NCI-H526 (cell line): ENCODE measurements at regions not wholly inside any gene's neighbourhood (a gene's known extent, or its start where the extent isn't known, plus 50 kb on each side); places are given as distances from the start of the nearest gene placed in this dataset.
A peak's percentile ranks its signal among the peaks of the same experiment; 100 is the strongest.
"Not testable (repeated sequence)": the region's sequence is repeated elsewhere in the genome, so short reads cannot be mapped to it uniquely, and the experiment has no call there.

Experiments used
- DNase-seq, 2 experiments: peaks; one replicate each; lab custom pipeline; 2025; lab: John Stamatoyannopoulos, UW

- peak in 1 of 2 experiments; percentile 3 for DNase-seq
Measured at GRCh38 chr18:14936313-14936712, 188.3 kb downstream of the ANKRD30B start.

GRCh38 chr18:14937271-14937670, 189.3 kb downstream of the ANKRD30B start:
- no peak for DNase-seq

GRCh38 chr18:14939141-14939540, 191.2 kb downstream of the ANKRD30B start:
- DNase-seq, result no peak

- not testable (repeated sequence) for DNase-seq
Measured at GRCh38 chr18:14940106-14940505, 192.1 kb downstream of the ANKRD30B start.

- DNase-seq, result no peak
Measured at GRCh38 chr18:14940735-14941134, 192.8 kb downstream of the ANKRD30B start.

GRCh38 chr18:14941256-14941655, 193.3 kb downstream of the ANKRD30B start:
- no peak for DNase-seq

- DNase-seq, result no peak
Measured at GRCh38 chr18:14941792-14942191, 193.8 kb downstream of the ANKRD30B start.

- DNase-seq, result no peak
Measured at GRCh38 chr18:14942275-14942674, 194.3 kb downstream of the ANKRD30B start.

GRCh38 chr18:14943486-14943885, 195.5 kb downstream of the ANKRD30B start:
- no peak for DNase-seq

GRCh38 chr18:14943967-14944636, 196.1 kb downstream of the ANKRD30B start:
- no peak for DNase-seq

- no peak for DNase-seq
Measured at GRCh38 chr18:14944838-14945237, 196.9 kb downstream of the ANKRD30B start.

GRCh38 chr18:14945286-14945685, 197.3 kb downstream of the ANKRD30B start:
- DNase-seq, result no peak

GRCh38 chr18:14945984-14946383, 198.0 kb downstream of the ANKRD30B start:
- no peak for DNase-seq

- DNase-seq, result not testable (repeated sequence)
Measured at GRCh38 chr18:14946741-14947470, 198.9 kb downstream of the ANKRD30B start.

GRCh38 chr18:14947482-14948162, 199.7 kb downstream of the ANKRD30B start:
- no peak for DNase-seq

GRCh38 chr18:14948163-14948540, 200.2 kb downstream of the ANKRD30B start:
- no peak for DNase-seq

- DNase-seq, result peak in 1 of 2 experiments; percentile 50
Measured at GRCh38 chr18:14949800-14950664, 202.1 kb downstream of the ANKRD30B start.

- DNase-seq, result not testable (repeated sequence)
Measured at GRCh38 chr18:14952444-14953077, 204.6 kb downstream of the ANKRD30B start.

- no peak for DNase-seq
Measured at GRCh38 chr18:14958701-14959100, 210.7 kb downstream of the ANKRD30B start.

GRCh38 chr18:14959550-14959949, 211.6 kb downstream of the ANKRD30B start:
- no peak for DNase-seq

GRCh38 chr18:14961991-14962390, 214.0 kb downstream of the ANKRD30B start:
- DNase-seq, result no peak
